ENCODE measurements at regions not wholly inside any gene's neighbourhood (a gene's known extent, or its start where the extent isn't known, plus 50 kb on each side); places are given as distances from the start of the nearest gene placed in this dataset.

GRCh38 chr4:24645765-24646550, 61.6 kb upstream of the DHX15 start:
- DNase-seq: no peak
- TF ChIP-seq CTCF (IDR thresholded peaks at IDR 0.05 in 8 of 11, conservative IDR thresholded peaks at IDR 0.05 in 3 of 11) (no peak), POLR2A (IDR thresholded peaks at IDR 0.05) (no peak), POLR2AphosphoS5 (IDR thresholded peaks at IDR 0.05) (no peak)
- Histone ChIP-seq H3K4me1 (no peaks in the 10 kb centered on the region), H3K9me3 (no peaks in the 10 kb centered on the region), H3K27ac (no peak overlapping the region), H3K27me3 (replicated peaks in 1 of 7) (peaks cover 0 to 3% (median 0%) of the 10 kb centered on the region in 7 donors), H3K36me3 (no peaks in the 10 kb centered on the region), H3K4me3 (no peak overlapping the region)
- 57 to 77% (median 67%) methylated on average over 4 of the region's 4 CpGs for WGBS, 5 donors
- intact Hi-C loops (cut with DNase I; ENCODE audit: low total_unique reads): no loop called here

- Histone ChIP-seq H3K27ac (no peak overlapping the region), H3K36me3 (no peaks in the 10 kb centered on the region), H3K9me3 (no peaks in the 10 kb centered on the region), H3K27me3 (replicated peaks in 1 of 7) (peaks cover 0 to 3% (median 0%) of the 10 kb centered on the region in 7 donors), H3K4me3 (no peak overlapping the region), H3K4me1 (no peaks in the 10 kb centered on the region)
- intact Hi-C loops (cut with DNase I; ENCODE audit: low total_unique reads): no loop called here
- DNase-seq: no peak
- no peak for TF ChIP-seq POLR2A (IDR thresholded peaks at IDR 0.05)
- no peak for TF ChIP-seq CTCF (IDR thresholded peaks at IDR 0.05 in 8 of 11, conservative IDR thresholded peaks at IDR 0.05 in 3 of 11)
- no peak for TF ChIP-seq POLR2AphosphoS5 (IDR thresholded peaks at IDR 0.05)
- WGBS, 5 donors: 74 to 91% (median 82%) methylated on average over 5 of the region's 5 CpGs
These were observed 62.6 kb upstream of the DHX15 start for GRCh38 chr4:24646798-24647460.

- H3K27me3 ChIP-seq (replicated peaks in 1 of 7): peaks cover 0 to 3% (median 0%) of the 10 kb centered on the region in 7 donors
- TF ChIP-seq POLR2AphosphoS5 (IDR thresholded peaks at IDR 0.05) (no peak), POLR2A (IDR thresholded peaks at IDR 0.05) (no peak), CTCF (IDR thresholded peaks at IDR 0.05 in 8 of 11, conservative IDR thresholded peaks at IDR 0.05 in 3 of 11) (no peak)
- no peaks in the 10 kb centered on the region for H3K9me3 ChIP-seq
- WGBS, 5 donors: 21 to 44% (median 30%) methylated on average over 2 of the region's 2 CpGs
- H3K4me1 ChIP-seq: no peaks in the 10 kb centered on the region
- no peaks in the 10 kb centered on the region for H3K36me3 ChIP-seq
- DNase-seq: no peak
- intact Hi-C loops (cut with DNase I; ENCODE audit: low total_unique reads): no loop called here
- no peak overlapping the region for H3K4me3 ChIP-seq
- H3K27ac ChIP-seq: no peak overlapping the region
These were observed 66.7 kb upstream of the DHX15 start for GRCh38 chr4:24650849-24651640.
